ENCODE measurements at regions not wholly inside any gene's neighbourhood (a gene's known extent, or its start where the extent isn't known, plus 50 kb on each side); places are given as distances from the start of the nearest gene placed in this dataset.

DNA sequence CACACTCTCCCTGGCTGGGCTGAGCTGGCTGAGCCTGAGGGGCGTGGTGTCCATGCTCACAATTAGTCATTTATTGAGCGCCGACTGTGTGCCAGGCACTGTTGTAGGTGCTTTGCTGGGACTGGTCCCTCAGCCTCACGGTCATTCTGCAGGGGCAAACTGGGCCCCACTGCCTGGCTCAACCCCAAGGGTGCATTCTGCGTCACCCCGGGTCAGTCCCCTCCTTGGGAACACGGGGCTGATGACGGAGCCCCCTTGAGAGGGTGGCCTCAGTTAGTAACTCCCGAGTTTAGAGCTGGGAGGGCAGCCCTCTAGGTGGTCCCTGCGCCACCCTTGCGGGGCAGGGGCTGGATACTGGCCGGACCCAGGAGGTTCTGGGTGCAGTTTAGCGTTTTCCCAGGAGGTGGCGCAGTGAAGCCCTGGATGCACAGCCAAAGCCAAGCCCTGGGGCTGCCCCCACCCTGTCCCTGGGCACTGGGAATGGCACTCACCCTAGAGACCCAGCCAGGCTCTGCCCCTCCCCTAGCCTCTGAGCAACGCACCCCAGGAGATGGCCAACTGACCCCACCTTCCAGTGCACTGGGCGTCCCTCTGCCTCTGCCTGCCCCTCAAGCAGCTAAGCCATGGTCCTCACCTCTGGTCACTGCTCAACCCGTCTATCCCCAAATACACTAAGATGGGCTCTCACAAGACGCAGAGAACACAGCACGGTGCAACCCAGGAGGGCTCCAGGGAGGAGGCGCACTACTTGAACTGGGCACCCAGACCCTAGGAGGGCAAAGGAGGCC is 243.2 kb upstream of the GSE1 start:
- peak; percentile 27 to 36 for DNase-seq

DNA sequence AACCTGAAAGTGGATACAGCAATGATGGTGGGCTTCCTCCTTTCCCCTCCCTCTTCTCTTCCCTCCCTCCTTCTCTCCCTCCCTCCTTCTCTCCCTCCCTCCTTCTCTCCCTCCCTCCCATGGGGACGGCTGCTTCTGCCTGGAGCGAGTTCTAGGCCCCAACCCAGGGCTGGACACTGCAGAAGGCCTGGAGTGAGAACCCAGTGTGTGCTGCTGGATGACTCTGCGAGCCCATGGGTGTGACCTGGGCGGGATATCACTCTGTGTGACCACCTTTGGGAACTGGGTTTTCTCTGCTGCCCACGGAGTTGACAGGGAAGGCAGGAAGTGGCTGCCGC is 242.6 kb upstream of the GSE1 start:
- DNase-seq: no peak

DNA sequence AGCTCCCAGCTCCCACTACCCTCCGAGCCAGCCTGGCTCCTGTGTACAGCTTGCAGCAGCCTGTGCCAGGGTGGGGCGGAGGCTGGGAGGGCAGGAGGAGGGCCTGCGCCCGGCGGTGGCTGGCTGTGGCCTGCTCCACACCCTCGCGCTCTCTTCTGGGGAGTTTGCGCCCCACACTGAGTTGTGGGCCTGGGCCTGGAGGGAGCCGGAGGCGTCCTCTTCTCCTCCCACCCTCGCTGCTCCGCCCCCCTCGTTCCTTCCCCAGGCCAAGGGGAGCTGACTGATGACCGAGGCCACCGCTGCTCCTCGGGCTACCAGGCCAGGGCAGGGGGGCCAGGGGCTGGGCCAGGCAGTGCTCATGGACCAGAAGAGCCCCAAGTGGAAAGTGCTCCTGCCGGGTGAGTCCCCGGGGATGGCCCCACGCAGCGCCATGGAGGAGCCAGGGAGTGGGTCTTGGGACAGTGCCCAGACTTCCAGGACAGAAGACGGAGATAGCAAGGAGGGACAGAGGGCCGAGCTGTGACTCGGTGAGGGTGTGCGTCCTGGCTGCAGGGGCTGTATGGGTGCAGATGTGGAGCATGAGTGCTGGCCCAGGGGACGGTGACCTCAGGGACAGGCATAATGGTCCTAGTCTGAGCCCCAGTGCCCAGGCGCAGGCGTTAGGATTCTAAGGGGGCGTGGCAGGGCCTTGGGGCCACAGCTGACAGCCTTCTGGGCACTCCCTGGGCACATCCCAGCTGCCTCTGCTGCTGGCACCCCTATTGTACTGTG is 242.1 kb upstream of the GSE1 start:
- no peak for DNase-seq

DNA sequence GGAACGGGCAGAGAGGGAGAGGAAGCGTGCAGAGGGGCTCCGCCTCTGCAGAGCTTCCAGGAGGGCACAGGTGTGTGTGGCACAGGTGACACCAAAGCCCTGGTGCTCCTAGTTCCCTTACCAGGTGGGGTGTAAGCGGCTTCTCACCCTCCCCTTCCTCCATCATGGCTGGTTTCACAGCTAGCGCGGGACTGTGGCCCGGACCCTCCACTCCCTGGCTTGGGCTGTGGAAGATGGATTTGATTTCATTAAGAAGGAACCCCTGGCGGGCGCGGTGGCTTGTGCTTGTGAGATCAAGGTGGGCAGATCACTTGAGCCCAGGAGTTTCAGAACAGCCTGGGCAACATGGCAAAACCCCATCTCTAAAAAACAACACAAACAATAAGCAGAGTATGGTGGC is 241.2 kb upstream of the GSE1 start:
- DNase-seq: no peak

DNA sequence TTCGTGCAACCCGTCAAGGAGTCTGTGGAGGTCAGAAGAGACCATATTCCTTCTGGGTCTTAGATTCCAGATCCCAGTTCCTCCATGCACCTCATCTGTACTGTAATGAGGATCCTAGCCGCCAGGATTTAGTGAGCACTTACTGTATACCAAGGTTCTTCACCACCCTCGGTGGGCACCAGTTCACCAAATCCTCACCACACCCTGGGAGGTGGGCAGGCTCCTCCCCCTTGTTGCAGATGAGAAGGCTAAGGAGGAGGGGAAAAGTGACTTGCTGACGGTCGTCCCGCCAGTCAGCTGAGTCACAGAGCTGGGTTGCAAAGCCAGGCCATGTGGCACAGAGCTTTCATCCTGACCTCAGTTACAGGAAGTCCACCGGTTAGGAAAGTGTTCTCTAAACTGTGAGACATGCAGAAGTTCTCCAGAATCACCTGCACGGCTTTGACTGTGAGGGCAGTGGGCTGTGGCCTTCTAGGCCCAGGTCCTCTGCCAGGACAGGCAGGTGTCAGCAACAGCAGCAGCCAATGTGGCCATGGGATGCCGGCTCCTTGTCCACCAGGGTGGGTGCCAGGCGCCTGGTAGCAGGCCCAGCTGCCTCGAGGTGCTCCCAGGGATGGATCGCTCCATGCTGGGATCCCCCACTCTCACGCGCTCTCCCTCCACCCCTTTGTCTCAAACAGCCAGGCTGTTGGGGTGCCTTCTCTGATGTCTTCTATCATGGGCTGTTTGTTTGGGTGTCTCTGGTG is 240.3 kb upstream of the GSE1 start:
- DNase-seq: no peak

DNA sequence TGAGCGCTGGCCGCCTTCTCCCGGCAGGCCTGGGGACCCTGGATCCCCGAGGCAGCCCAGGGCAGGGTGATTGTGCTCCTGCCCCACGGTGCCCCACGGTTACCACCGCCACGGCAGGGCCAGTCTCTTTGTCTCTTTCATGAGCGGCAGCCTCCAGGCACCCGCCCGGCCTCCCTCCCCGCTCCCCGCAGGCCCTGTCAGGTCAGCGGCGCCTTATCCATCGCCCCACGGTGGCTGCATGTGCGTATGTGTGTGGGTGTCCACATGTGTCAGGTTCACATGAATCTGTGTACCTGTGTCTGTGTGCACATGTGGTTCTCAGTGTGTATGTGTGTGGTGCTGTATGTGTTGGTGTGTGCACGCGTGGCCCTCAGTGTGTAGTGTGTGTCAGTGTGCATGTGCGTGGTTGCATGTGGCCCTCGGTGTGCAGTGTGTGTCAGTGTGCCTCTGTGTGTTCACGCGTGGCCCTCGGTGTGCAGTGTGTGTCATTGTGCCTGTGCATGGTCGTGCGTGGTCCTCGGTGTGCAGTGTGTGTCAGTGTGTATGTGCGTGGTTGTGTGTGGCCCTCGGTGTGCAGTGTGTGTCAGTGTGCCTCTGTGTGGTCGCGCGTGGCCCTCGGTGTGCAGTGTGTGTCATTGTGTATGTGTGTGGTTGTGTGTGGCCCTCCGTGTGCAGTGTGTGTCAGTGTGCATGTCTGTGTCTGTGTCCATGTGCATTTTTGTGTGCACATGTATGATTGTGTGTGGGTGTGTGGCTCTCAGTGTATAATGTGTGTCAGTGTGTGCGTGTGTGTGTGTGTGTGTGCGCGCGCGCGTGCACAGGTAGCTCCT is 239.2 kb upstream of the GSE1 start:
- no peak for DNase-seq

DNA sequence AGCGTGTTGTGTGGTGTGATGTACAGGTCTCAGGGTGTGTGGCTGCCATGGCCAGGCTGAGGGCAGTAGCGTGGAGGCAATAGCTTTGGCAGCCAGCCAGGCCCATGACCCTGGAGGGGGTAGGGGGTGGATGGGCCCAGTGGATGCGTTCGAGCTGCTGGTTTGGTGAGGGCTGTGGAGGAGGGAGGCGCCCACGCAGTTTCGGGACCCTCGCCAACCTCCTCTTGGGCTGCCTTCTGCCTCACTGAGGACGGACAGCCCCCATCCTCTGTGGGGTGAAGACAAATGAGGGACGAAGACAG is 238.6 kb upstream of the GSE1 start:
- no peak for DNase-seq

DNA sequence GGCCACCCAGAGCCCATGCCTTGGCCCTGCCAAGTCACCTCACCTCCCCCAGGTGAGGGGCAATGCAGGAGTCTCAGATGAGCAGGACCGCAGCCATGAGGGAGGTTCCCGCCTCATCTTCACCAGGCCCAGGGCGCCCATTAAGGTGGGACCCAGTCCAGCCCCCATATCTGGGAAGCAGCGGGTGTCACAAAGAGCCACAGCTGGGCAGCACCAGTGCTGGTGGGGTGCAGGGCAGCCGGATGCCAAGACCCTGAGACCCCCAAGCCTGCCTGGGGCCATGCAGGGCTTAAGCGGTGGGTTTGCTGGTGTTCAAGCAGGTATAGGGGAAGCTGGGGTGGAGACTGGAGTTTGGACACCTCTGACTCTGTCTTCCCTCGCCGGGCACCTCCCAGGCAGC is 237.8 kb upstream of the GSE1 start:
- DNase-seq: no peak

DNA sequence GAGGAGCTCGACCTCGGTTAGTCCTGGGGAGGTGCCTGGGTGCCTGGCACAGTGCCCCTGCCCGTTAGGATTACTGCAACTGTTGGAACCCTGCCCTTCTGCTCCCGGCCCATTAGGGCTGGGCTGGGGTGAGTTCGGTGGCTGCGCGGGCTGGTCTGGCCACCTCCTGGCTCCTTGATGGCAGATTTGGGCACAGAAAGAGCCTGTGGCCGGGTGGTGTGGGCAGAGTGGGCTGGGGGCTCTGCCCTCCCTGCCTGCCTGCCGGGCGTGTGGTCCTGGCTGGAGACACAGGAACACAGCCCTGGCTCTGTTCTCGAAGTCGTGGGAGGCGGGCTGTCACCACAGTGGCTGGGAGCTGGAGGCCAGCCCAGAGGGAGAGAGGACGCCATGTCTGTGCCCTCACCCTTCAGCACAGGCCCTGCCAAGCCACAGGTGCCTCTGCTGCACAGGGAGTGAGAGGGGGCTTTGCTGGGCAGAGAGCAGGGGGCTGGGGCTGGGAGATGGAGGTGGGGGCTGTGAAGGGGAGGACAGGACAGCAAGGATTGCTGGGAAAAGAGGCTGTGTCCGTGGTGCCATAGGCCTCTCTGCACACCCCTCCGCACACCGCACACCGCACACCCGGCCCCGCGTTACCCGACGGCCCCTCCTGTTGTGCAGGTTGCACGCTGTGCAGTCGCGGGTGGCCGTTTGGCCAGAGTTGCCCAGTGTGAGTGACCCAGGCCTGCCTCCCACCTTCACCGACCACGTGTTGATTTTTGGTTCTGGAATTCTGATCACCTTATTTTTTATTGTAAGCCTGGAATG is 236.6 kb upstream of the GSE1 start:
- DNase-seq: no peak

DNA sequence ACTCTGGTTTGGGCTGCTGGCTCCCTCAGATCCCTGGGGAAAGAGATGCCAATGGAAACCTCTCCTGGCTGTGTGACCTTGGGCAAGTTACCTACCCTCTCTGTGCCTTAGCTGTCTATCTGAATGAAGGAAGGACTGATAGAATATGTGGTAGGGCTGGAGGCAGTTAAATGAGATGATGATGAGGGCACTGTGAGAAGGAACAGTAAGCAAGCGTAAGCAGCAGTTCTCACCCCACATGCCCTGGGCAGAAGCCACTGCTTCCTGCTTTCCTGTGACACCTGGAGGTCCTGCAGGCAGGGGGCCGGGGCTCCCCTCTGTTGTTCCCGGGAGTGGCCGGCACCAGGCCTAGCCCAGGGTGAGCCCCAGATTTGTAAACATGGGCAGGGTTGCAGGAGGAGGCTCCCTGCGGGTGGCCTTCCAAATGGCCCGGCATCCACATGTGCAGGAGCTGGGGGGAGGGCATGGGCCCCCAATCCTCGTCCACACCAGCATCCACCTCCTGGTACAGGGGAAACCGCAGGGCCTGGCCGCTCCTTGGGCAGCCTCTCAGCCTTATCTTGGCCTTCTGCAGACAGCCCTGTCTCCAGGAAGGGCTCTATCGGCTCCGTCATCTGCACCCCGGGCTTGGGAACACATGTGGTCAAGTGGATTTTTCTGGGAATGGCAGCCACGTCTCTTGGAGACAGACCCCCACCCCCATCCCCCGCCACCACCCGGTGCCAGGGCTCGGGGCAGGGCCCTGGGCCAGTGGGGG is 235.6 kb upstream of the GSE1 start:
- DNase-seq: no peak

DNA sequence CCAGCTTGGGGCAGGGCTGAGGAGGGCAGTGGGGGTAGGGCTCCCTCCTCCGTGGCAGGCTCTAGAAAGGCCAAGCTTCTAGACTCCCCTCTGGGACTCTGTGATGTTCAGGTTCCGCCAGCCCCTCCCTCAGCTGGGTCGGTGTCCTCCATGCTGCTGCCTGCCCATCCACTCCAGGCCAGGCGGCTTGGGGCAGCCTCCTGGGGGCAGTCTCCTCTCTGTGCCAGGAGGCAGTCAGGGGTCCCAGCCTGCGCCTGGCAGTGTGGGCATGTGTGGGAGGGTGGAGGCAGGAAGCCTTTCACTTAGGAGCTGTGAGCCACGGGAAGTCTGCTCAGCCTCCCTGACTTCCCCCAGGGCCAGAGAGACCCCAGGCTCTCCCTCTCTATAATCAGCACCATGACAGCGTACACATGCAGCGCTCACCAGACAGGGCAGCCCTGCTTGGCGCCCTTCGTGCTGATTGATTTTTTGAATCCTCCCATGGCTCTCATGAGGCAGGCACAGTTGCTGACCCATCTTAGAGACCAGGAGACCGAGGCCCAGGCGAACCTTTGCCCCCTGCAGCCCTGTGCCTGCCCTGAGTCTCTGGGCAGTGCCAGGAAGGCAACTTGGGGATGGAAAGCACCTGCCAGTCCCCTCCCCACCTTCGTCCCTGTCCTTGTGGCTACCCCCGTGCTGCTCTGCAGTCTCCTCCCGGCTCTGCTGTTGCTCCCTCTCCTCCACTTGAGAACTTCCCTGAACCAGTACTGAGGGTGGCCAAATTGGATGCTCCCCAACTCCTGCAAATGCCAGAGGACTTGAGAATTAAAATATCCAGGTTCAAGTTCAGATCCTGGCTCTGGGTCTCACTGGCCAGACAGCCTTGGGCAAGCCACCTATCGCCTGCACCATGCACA is 234.7 kb upstream of the GSE1 start:
- DNase-seq: no peak

DNA sequence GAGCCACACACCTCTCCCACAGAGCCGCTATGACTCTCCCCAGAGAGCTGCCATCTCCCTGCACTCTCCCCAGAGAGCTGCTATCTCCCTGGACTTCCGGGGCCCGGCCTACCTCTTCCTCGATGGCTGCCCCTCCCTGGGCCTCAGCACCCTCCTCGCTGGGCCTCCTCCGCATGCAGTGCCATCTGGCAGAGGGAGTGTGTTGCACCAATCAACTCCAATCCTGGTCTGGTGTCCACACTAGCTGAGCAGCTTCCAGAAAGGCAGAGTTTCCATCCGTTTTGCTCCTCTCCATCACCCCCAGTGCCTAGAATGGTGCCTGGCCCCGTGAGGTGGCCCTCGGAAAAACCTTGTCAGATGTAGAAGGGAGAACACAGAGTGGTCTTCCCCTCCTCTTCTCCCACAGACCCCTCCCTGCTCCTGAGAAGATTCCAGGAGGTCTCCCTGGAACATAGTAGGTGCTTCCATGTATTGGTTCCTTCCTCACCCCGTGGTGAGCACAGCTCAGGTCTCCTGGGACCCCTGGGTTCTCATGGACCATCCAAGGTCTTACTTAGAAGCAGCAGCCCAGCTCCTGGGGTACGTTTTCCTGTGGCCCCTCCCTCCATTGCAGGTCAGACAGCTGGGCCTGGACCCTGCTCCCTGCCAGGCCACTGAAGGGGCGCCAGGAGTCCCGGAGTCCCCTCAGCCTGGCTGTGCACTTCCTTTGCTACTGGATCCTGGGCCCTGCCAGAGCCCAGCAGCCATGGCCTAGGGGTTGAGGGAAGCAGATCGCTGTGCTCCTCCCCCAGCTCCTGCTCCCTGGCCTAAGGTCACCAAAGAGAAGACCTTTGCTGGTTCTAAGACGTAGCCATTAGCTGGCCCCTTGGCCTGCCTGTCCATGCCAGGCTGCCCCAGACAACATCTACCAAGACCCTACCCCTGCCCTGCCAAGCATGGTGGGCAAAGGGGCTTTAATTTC is 233.8 kb upstream of the GSE1 start:
- DNase-seq: no peak

DNA sequence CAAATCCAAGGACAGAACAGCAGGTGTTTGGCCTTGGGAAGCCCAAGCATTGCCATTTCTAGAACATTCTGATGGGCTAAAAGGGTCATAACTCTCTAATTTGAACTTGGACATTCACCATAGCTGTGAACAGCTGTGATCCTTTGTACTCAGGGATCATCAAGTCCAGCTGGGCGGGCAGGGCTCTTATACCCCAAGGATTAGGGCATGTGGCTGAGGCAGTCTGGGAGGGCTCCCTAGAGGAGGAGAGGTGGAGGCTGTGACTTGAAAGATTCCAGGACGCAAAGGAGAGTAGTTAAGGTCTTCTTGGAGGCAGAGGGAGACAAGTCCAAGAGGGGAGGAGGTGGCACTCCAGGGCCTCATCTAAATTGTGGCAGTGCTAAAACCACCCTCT is 233.1 kb upstream of the GSE1 start:
- DNase-seq: no peak

DNA sequence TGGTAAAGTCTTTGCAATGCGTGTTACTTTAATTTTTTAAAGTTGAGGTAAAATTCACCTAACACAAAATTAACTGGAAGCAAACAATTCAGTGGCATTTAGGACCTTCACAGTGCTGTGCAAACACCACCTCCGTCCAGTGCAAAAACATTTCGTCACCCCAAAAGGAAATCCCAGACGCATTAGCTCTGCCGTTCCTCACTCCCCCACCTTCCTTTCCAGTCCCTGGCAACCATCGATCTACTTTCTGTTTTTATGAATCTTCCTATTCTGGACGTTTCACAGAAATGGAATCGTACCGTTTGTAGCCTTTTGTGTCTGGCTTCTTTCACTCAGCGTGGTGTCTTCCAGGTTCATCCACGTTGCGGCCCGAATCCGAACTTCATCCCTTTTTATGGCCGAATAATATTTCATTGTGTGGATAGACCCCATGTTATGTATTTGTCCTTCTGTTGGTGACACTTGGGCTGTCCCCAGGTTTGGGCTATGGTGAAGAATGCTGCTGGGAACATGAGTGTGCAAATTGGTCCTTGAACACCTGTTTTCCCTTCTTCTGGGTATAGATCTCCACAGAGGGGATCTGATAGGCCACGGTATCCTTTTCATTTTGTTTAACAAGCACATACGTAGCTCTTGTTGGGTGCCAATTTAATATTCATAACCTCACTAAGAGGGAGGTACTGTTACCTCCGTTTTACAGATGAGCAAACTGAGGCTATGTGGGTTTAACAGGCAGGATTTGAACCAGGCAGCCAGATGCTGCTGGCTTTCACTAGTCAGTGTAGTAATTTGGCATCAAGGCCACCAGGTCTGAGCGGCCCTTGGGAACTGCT is 232.0 kb upstream of the GSE1 start:
- no peak for DNase-seq

DNA sequence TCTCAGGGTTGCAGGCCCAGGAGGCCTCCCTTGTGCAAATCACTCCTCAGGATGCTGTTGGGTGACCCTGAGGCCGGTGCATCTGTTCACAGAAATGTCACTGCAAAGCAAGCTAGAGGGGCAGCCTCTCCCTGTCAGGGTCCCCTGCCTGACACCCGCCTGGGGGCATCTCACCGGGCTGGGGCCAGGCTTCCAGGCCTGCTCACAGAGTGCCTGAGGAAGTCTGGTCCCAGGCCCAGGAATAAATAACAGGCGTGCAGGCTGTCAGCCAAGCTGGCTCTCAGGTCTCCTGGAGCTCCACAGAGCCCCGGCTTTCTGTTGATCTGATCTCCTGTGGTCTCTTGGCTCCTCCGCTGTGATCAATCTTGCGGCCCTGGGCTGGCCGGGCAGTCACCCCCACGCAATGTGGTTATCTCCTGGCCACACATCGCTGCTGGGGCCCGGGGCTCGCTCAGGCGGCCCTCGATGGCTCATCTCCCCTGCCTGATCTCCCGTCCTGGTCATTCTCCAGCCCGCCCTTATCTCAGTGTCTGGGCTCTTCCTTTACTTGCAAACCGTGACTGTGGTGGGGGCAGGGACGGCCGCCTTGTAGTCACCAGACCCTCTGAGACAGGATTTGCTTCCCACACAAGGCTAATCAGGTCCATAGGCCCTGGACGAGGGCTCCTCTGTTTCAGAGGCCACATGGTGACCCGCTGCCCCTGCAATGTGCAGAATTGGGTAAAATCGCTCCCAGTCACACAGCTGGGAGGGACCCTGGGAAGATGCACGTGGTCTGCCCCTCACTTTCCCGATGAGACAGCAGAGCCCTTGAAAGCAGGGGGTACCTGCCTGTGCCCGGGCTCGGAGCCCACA is 231.2 kb upstream of the GSE1 start:
- DNase-seq: no peak

DNA sequence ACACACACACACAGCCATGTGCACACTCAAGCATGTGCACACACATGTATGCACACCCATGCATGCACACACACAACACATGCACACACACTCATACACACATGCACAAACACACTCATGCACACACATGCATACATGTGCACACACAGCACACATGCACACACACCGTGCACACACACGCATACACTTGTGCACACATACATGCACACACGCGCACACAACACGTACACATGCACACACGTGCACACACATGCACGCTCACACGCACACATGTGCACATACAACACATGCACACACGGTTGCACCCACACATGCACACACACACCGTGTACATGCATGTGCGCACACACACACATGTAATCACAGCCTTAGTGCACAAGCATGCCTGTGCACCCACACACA is 230.4 kb upstream of the GSE1 start:
- no peak for DNase-seq

Data from activated CD4-positive, alpha-beta T cell treated with anti-CD3 and anti-CD28 coated beads, Interleukin-2, amount 50 U/mL, for 4 hours (primary cell).